ENCODE measurements at regions not wholly inside any gene's neighbourhood (a gene's known extent, or its start where the extent isn't known, plus 50 kb on each side); places are given as distances from the start of the nearest gene placed in this dataset.
"Not testable (repeated sequence)": the region's sequence is repeated elsewhere in the genome, so short reads cannot be mapped to it uniquely, and the experiment has no call there.

- DNase-seq, result no peak
These were observed 368.3 kb downstream of the SEC14L1 start for GRCh38 chr17:77509089-77509488.

GRCh38 chr17:77509599-77509998 lies 368.8 kb downstream of the SEC14L1 start:
- DNase-seq, result no peak

DNA sequence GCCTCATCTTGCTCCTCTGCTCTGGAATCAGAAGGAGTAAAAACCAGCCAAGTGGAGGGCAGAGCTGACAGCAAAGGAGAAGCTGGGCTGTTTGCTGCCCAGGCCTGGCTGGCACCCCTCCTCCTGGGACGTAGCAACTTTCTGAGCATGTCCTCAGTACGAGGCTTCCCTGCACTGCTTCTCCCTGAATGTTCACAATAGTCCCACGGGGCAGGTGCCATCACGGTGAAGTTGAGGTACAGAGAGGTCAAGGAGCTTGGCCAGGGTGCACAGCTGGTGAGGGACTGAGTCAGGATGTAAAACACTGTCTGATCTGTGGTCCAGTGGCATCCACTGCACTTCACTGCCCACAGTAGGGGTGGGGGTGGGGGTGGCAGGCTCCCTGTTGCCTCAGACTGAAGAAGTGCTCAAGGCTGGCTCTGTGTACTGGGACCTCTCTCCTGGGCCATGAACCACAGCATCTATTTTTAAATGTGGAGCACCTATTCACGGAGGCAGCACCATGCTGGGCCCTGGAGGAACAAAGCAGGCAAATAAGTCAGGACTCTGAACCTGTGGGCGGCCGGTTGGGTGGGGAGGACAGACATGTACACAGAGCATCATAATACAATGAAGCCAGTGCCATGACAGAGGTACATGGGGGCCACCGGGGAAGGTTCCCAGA lies 369.5 kb downstream of the SEC14L1 start:
- no peak for DNase-seq

DNA sequence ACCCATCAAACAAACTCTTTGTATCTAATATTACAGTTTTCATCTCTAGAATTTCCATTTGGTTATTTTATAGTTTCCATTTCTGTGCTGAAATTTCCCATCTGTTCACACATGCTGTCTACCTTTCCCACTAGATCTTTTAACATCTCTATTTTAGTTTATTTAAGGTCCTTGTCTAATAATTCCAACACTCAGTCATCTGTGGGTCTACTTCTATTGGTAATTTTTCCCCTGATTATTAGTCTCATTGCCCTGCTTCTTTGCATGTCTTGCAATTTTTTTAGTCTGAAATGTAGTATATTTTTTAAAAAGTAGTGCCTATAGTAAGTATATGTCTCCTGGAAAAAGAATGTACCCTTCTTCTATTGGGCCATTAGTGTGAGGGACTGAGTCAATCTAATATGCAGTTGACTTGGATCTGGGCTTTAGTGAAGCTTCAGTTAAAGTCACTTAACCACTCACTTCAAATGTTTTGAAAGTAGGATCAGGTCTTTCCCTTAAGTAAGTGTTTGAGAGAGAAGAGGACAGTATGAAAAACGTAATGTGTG lies 370.8 kb downstream of the SEC14L1 start:
- DNase-seq, result no peak

GRCh38 chr17:77512062-77512946 lies 371.5 kb downstream of the SEC14L1 start:
- DNase-seq, result no peak

GRCh38 chr17:77513045-77513444 lies 372.3 kb downstream of the SEC14L1 start:
- DNase-seq, result no peak

- DNase-seq, result no peak
These were observed 374.5 kb downstream of the SEC14L1 start for GRCh38 chr17:77515227-77515626.

DNA sequence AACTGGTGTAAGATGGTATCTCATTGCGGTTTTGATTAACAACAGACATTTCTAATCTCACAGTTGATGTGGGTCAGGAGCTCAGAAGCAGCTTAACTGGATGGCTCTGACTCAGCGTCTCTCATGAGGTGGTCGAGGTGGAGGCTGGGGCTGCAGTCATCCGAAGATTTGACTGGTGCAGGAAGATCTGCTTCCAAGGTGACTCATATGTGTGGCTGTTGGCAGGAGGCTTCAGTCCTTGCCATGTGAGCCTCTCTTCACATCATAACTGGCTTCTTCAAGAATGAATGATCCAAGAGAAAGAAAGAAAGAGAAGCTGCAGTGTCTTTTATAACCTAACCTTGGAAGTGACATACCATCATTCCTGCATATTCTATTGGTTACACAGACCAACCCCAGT lies 376.1 kb downstream of the SEC14L1 start:
- no peak for DNase-seq

DNA sequence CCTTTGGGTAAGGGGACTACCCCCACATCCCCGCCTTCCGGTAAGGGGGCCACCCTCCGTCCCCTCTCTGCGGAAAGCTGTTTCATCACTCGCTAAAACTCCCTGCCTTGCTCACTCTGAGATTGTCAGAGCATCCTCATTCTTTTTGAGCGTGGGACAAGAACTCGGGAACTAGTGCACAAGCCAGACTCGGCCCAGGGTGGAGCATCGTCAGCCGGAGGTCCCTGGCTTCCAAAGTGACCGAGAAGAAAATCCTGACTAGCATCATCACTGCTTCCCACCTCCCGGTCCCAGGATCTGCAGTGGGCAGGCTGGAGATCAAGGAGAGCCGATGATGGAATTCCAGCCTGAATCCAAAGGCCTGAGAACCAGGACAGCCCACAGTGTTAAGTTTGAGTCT lies 380.3 kb downstream of the SEC14L1 start:
- DNase-seq, result no peak

DNA sequence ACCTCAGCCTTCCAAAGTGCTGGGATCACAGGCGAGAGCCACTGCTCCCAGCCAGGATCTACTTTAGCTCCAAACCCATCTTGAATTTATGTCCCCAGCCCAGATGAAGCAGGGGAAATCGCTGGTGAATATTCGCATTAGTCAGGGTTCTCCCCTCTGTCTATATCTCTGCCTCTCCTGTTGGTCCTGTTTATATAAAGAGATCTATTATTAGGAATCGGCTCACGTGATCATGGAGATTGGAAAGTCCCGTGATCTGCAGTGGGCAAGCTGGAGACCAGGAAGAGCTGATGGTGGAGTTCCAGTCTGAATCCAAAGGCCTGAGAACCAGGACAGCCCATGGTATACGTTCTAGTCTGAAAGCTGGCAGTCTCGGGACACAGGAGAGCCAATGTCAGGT lies 382.8 kb downstream of the SEC14L1 start:
- DNase-seq, result no peak

DNA sequence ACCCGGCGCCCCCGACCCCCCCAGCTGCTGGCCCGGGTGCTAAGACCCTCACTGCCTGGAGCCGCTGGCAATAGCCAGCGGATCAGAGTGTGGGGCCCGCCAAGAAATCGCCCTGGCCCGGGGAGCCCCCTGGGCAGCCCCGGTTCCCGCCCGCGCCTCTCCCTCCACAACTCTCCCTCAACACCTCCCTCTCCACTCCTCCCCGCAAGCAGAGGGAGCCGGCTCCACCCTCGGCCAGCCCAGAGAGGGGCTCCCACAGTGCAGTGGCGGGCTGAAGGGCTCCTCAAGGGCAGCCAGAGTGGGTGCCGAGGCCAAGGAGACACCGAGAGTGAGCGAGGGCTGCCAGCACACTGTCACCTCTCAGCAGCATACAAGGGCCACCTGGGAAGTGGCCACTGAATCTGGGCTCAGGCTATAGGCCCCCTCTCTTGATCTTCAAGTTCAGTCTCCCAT lies 385.5 kb downstream of the SEC14L1 start:
- DNase-seq, result no peak

DNA sequence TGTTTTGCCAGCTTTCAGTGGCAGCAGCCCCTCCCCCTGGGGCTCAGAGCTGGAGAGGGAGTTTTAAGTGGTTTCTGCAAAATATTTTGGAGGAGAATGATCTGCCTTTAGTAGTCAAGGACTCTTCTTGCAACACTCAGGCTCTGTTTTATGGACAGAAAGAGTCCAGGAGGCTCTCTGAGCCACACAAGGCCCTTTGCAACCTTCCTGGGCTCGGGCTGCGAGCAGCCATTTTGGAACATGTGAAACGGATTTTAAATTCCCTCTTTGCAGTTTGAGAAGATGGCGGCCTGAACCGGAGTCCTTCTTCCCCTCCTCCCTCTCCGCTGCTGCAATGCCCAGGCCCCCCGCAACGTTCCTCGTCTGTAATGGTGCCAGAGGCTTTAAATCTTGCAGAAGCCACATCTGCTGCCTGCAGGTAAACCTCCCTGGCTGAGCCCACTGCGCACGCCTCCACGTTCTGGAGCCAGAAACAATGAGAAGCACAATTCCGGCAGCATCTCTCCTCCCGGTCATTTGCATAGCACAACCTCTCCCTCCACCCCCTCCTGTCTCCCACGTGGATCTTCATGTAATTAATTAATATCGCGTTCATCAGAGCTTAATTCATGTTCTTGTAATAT lies 386.1 kb downstream of the SEC14L1 start:
- no peak for DNase-seq

DNA sequence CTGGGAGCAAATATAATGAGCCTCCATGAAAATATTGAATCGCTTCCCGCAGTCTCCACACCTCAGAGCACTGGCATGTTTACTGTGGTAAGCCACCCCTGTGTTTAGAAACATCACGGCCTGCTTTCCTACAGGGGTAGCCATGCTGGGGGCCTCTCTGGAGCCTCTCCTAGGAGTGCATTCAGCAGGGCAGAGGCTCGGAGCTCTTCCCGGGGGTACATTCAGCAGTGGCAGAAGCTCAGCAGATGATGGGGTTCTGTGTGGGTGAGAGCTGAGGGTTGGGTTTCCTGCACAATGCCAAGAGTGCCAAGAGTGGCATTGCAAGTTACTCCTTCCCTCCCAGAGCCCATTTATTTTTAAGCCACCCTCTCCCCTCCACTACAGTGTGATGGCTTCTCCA lies 386.6 kb downstream of the SEC14L1 start:
- DNase-seq, result no peak

- no peak for DNase-seq
These were observed 387.2 kb downstream of the SEC14L1 start for GRCh38 chr17:77527836-77528505.

DNA sequence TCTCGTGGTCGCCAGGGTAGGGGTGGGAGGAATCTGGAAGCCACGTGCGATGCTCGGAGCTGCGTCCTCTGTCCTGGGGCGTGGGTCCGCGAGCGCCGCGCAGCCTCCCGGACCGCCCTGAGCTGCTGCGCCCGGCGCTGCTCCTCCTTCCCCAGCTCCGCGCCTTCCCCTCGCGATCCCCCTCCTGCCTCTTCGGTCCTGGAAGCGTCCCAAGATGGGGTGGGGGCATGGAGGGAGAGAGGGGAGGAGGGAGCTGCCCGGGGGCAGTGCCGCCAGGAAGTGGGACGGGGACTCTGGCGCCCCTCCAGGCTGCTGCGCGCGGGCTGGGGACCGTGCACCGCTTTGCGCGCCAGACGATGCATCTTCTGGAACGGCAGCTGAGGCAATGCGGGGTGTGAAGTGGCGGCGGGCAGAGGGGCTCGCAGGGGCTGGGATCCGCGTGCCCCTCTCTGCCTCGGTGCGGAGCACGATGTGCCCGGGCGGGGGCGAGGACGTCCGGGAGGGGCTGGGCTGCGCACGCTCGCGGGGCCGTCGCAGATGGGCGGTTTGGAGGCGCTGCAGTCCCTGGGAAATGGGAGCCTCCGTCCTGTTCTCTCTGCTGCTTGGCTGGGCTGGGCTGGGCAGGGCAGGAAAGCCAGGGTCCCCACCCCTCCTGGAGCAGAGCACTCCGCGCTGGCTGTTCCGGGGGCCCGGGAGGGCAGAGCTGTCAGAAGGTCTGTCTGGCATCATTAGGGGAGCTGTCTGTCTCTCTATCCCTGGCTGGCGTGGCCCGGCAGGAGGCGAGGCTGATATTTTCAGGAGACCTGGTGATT lies 388.0 kb downstream of the SEC14L1 start:
- no peak for DNase-seq

GRCh38 chr17:77529328-77529650 lies 388.5 kb downstream of the SEC14L1 start:
- no peak for DNase-seq

GRCh38 chr17:77530591-77530990 lies 389.8 kb downstream of the SEC14L1 start:
- DNase-seq, result no peak

DNA sequence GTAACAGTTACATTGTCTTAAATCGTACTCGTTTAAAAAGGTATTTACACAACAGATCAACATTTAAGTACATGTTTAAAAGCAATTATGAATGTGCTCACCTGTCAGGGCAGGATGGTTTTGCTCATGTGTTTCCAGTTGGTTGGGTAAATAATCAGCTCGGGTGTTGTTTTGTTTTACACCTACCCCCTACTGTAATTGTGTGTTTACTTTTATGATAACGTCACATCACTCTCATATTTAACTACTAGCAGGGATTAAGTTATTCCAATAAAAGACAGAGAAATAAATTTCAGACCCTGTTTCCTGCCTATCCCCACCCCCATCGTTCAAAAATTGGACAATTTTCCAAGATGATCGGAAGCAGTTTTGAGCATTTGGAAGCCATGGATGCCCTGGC lies 390.2 kb downstream of the SEC14L1 start:
- no peak for DNase-seq

DNA sequence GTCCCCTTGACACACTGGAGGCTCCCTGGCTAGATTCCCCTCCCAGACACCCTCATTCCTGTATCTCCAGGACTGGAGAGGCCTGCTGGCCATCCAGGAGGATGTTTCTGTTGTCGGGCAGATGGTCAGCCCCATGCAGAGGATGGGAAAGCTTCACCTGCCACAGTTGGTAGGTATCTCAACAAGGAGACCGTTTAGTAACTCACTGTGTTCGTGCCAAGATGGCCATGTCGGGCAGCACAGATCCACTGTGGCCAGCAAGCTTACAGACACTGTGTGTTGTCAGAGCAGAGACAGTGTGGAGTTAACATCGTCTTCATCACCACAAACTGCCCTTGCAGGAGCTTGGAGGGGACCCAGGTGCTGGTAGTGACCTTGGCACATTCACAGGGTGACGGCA lies 390.9 kb downstream of the SEC14L1 start:
- DNase-seq, result no peak

GRCh38 chr17:77533697-77534096 lies 392.9 kb downstream of the SEC14L1 start:
- not testable (repeated sequence) for DNase-seq

DNA sequence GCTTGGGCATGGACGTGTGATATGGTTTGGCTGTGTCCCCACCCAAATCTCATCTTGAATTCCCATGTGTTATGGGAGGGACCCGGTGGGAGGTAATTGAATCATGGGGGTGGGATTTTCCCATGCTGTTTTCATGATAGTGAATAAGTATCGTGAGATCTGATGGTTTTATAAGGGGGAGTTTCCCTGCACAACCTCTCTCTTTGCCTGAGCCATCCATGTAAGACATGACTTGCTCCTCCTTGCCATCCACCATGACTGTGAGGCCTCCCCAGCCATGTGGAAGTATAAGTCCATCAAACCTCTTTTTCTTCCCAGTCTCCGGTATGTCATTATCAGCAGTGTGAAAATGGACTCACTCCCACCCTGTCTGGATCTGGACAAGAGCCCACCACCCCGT lies 393.4 kb downstream of the SEC14L1 start:
- no peak for DNase-seq

- no peak for DNase-seq
These were observed 394.7 kb downstream of the SEC14L1 start for GRCh38 chr17:77535435-77535834.
